LNCAP (cell line): ENCODE measurements at regions not wholly inside any gene's neighbourhood (a gene's known extent, or its start where the extent isn't known, plus 50 kb on each side); places are given as distances from the start of the nearest gene placed in this dataset.

ENCODE experiments used
- CTCF ChIP-seq: fragments of 450-650 bp; IDR thresholded peaks from 2 replicates; pipeline ENCODE4 v1.5.1; 2017; ENCODE audit warnings: mild to moderate bottlenecking

GRCh38 chr21:28617300-28617699 lies 375.4 kb downstream of the LTN1 start:
- TF ChIP-seq CTCF: no peak

GRCh38 chr21:28615276-28615675 lies 377.4 kb downstream of the LTN1 start:
- TF ChIP-seq CTCF: no peak

GRCh38 chr21:28614791-28615190 lies 377.9 kb downstream of the LTN1 start:
- no peak for TF ChIP-seq CTCF

- no peak for TF ChIP-seq CTCF
Observed at GRCh38 chr21:28608646-28609045, 384.0 kb downstream of the LTN1 start.

- TF ChIP-seq CTCF: no peak
Observed at GRCh38 chr21:28607545-28607944, 385.1 kb downstream of the LTN1 start.

GRCh38 chr21:28604946-28605537 lies 387.6 kb downstream of the LTN1 start:
- no peak for TF ChIP-seq CTCF

- TF ChIP-seq CTCF: no peak
Observed at GRCh38 chr21:28602546-28602945, 390.1 kb downstream of the LTN1 start.

- TF ChIP-seq CTCF: no peak
Observed at GRCh38 chr21:28598214-28598613, 394.5 kb downstream of the LTN1 start.
